ENCODE measurements at regions not wholly inside any gene's neighbourhood (a gene's known extent, or its start where the extent isn't known, plus 50 kb on each side); places are given as distances from the start of the nearest gene placed in this dataset.

DNA sequence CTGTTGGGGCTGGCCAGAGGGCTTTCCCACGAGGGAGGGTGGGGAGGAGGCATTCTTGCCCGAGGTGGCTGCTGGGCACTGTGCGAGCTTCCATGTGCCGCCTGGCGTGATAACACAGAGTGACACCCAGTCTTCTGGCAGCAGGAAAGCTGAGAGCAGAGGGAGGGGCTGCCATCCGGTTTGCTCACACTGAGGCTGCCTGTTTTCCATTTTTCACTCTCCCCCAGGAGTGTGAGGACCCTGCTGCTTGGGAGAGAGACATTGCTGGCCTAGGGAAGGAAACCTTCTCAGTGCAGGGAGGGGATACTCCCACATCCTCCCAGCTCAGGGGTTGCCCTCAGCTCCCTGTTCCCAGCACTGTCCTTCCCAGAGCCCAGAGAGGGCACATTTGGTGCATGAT is 73.1 kb downstream of the INHBB start:
- DNase-seq = peak in 3 of 7 donors; percentile 3 to 44 (median 4)
- H3K9me3 ChIP-seq (replicated peaks in 1 of 3) = no peaks in the 10 kb centered on the region
- intact Hi-C loops (cut with DNase I) = no loop called here
- WGBS, 4 donors = 62 to 76% (median 70%) methylated on average over 1 to 6 of the region's 6 CpGs
- H3K4me1 ChIP-seq (replicated peaks in 1 of 2) = no peaks in the 10 kb centered on the region
- H3K4me3 ChIP-seq = no peak overlapping the region
- no peak overlapping the region for H3K27ac ChIP-seq
- no peaks in the 10 kb centered on the region for H3K27me3 ChIP-seq
- no peaks in the 10 kb centered on the region for H3K36me3 ChIP-seq (replicated peaks in 1 of 2)
- TF ChIP-seq POLR2A (IDR thresholded peaks at IDR 0.05) = no peak
- TF ChIP-seq, protein P1, sequence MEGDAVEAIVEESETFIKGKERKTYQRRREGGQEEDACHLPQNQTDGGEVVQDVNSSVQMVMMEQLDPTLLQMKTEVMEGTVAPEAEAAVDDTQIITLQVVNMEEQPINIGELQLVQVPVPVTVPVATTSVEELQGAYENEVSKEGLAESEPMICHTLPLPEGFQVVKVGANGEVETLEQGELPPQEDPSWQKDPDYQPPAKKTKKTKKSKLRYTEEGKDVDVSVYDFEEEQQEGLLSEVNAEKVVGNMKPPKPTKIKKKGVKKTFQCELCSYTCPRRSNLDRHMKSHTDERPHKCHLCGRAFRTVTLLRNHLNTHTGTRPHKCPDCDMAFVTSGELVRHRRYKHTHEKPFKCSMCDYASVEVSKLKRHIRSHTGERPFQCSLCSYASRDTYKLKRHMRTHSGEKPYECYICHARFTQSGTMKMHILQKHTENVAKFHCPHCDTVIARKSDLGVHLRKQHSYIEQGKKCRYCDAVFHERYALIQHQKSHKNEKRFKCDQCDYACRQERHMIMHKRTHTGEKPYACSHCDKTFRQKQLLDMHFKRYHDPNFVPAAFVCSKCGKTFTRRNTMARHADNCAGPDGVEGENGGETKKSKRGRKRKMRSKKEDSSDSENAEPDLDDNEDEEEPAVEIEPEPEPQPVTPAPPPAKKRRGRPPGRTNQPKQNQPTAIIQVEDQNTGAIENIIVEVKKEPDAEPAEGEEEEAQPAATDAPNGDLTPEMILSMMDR (IDR thresholded peaks at IDR 0.05) = no peak

DNA sequence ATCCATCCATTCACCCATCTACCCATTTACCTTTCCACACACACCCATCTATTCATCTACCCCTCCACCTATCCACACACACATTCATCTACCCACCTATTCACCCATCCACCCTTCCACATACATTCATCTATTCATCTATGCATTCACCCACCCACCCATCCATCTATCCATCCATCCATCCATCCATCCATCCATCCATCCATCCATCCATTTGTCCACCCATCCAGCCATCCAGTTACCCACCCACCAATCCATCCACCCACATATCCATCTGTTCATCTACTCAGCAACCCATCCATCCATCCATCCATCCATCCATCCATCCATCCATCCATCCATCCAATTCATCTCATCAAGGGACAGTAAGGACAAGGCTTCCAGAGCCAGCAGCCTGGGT is 74.0 kb downstream of the INHBB start:
- intact Hi-C loops (cut with DNase I) = no loop called here
- Histone ChIP-seq H3K9me3 (replicated peaks in 1 of 3) (no peaks in the 10 kb centered on the region), H3K4me3 (no peak overlapping the region), H3K27ac (no peak overlapping the region), H3K4me1 (replicated peaks in 1 of 2) (no peaks in the 10 kb centered on the region), H3K36me3 (replicated peaks in 1 of 2) (no peaks in the 10 kb centered on the region), H3K27me3 (no peaks in the 10 kb centered on the region)
- TF ChIP-seq, protein P1 (IDR thresholded peaks at IDR 0.05) = no peak
- no peak for TF ChIP-seq POLR2A (IDR thresholded peaks at IDR 0.05)
- DNase-seq = no peak

DNA sequence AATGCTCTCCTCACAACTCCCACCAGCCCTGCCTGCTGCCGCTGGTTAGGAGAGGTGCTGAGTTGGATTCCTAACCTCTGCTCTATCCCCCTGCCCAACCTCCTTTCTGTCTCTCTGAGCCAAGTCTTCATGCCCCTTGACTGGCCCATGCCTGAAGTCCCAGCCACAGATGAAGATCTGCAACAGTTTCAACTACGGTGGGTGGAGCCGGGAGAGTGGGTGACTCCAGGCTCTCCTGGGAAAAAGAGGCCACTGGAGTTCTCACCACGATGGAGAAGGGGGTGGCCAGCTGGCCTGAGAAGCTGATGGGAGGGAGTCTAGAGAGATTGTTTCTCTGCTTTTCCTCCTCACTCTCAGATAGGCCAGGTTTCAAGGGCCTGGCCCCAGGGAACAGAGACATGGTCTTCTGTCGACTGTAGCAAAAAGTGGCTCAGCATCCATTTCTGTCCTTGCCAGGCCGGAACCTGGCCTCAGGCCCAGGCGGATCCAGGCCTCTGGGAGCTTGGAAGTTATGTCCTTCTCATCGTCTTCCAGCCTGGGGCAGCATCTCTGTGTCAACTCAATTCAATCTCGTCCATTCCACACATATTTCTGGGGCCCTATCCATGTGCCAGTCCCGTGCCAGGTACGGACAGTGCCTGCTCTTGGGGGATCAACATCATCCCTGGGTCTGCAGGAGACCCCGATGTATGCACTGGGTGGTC is 75.3 kb downstream of the INHBB start:
- DNase-seq = peak in 1 of 7 donors; percentile 3
- TF ChIP-seq, protein P1 (IDR thresholded peaks at IDR 0.05) = no peak
- TF ChIP-seq POLR2A (IDR thresholded peaks at IDR 0.05) = no peak
- no peaks in the 10 kb centered on the region for H3K27me3 ChIP-seq
- no peaks in the 10 kb centered on the region for H3K36me3 ChIP-seq (replicated peaks in 1 of 2)
- no peak overlapping the region for H3K4me3 ChIP-seq
- H3K9me3 ChIP-seq (replicated peaks in 1 of 3) = no peaks in the 10 kb centered on the region
- 83 to 93% (median 84%) methylated on average over 11 to 12 of the region's 12 CpGs for WGBS, 4 donors
- intact Hi-C loops (cut with DNase I) = no loop called here
- no peaks in the 10 kb centered on the region for H3K4me1 ChIP-seq (replicated peaks in 1 of 2)
- H3K27ac ChIP-seq = no peak overlapping the region

DNA sequence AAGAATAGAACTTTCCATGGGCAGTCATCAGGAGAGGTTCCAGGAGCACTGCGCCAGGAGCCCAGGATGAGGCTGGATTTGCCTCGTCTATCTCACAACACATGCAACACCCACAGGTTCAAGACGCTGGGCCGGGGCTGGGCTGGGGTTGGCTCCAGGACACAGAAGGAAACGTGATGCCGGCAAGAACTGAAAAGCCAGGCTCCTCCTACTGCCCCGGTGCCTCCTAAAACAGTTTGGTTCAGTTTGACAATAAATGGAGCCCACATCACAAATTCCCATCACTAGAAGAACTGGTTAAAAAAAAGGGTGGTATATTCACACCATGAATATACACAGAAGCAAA is 75.9 kb downstream of the INHBB start:
- H3K9me3 ChIP-seq (replicated peaks in 1 of 3) = no peaks in the 10 kb centered on the region
- H3K4me1 ChIP-seq (replicated peaks in 1 of 2) = no peaks in the 10 kb centered on the region
- H3K27ac ChIP-seq = no peak overlapping the region
- WGBS, 4 donors = 55 to 67% (median 61%) methylated on average over 6 to 7 of the region's 7 CpGs
- intact Hi-C loops (cut with DNase I) = no loop called here
- H3K4me3 ChIP-seq = no peak overlapping the region
- TF ChIP-seq POLR2A (IDR thresholded peaks at IDR 0.05) = no peak
- TF ChIP-seq, protein P1 (IDR thresholded peaks at IDR 0.05) = no peak
- H3K27me3 ChIP-seq = no peaks in the 10 kb centered on the region
- H3K36me3 ChIP-seq (replicated peaks in 1 of 2) = no peaks in the 10 kb centered on the region
- peak in 1 of 7 donors; percentile 3 for DNase-seq
